ENCODE measurements at regions not wholly inside any gene's neighbourhood (a gene's known extent, or its start where the extent isn't known, plus 50 kb on each side); places are given as distances from the start of the nearest gene placed in this dataset.
"Not testable (repeated sequence)": the region's sequence is repeated elsewhere in the genome, so short reads cannot be mapped to it uniquely, and the experiment has no call there.

GRCh38 chr1:30164693-30165092 lies 558.7 kb downstream of the MATN1 start:
- no peak for DNase-seq

- no peak for DNase-seq
These were observed 560.8 kb downstream of the MATN1 start for GRCh38 chr1:30162565-30162964.

DNA sequence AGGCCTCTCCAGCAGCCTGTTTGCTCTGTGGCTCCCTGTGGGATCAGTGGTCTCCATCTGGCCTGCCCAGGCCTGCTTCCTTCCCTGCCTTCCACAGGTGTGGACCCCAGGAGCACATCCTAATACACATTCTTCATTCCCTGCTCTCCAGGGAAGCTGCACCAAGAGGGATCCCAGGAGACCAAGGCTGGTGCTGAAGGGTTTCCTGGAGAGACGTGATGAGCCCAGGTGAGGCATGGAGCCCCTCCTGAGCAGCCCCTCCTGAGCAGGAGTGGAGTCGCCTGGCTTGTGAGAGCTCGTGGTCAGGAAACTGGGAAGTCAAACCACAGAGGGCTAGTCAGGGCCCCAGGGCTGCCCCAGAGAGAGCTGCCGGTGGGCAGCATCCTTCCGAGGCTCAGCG lies 561.4 kb downstream of the MATN1 start:
- no peak for DNase-seq

DNA sequence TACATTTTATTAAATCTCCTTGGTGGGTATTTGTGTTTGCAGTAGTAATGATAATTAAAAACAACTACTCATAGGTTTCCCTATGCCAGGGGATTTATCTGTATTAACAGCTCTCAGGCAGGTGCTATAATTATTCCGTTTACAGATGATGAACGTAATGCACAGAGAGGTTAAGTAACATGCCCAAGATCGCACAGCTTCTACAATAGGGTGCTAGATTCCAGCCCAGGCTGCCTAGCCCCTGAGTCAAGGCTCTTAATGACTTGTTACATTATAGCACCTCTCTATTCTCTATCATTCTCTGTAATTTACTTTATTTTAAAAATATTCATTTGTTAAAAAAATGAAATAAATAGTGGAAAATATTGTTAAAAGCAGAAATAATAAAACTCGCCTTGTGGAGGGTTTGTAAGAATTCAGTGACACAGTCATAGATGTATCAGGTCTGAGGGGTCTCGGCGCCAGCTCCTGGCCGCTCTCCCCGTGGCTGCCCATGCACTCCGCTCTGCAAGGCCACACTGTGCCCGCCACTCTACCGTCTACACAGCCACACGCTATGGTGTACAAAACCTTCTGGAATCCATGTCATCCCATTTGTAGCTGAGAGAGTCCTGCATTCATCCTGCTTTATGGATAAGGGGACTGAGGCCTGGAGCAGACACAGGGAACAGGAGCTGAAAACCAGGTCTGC lies 562.2 kb downstream of the MATN1 start:
- DNase-seq = no peak

- DNase-seq = no peak
These were observed 564.4 kb downstream of the MATN1 start for GRCh38 chr1:30159015-30159414.

GRCh38 chr1:30155698-30156097 lies 567.7 kb downstream of the MATN1 start:
- not testable (repeated sequence) for DNase-seq

DNA sequence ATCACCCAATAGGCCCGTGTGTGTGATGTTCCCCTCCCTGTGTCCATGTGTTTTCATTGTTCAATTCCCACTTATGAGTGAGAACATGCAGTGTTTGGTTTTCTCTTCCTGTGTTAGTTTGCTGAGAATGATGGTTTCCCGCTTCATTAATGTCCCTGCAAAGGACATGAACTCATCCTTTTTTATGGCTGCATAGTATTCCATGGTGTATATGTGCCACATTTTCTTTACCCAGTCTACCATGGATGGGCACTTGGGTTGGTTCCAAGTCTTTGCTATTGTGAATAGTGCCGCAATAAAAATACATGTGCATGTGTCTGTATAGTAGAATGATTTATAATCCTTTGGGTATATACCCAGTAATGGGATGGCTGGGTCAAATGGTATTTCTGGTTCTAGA lies 568.1 kb downstream of the MATN1 start:
- not testable (repeated sequence) for DNase-seq

- no peak for DNase-seq
These were observed 569.5 kb downstream of the MATN1 start for GRCh38 chr1:30153743-30154449.

DNA sequence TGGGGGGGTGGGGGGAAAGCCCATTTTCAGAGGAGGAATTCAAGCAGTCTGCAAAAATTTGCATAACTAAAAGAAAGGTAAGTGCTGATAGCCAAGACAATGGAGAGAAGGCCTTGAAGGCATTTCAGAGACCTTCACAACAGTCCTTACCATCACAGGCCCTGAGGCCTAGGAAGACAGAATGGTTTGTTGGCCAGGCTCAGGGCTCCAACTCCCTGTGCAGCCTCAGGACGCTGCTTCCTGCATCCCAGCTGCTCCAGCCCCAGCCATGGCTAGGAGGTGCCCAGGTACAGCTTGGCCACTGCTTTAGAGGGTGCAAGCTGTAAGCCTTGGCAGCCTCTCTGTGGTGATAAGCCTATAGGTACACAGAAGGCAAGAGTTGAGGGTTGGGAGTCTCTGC lies 571.6 kb downstream of the MATN1 start:
- no peak for DNase-seq

DNA sequence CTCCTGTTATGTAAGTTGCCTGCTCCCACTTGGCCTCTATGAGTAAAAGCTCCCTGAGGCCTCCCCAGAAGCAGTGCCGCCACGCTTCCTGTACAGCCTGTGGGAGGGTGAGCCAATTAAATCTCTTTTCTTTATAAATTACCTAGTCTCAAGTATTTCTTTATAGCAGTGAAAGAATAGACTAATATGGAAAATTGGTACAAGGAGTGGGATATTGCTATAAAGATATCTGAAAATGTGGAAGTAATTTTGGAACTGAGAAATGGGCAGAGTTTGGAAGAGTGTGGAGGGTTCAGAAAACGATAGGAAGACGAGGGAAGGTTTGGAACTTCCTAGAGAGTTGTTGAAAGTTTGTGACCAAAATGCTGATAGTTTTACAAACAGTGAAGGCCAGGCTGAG lies 572.3 kb downstream of the MATN1 start:
- DNase-seq = no peak

- no peak for DNase-seq
These were observed 574.2 kb downstream of the MATN1 start for GRCh38 chr1:30149226-30149625.

DNA sequence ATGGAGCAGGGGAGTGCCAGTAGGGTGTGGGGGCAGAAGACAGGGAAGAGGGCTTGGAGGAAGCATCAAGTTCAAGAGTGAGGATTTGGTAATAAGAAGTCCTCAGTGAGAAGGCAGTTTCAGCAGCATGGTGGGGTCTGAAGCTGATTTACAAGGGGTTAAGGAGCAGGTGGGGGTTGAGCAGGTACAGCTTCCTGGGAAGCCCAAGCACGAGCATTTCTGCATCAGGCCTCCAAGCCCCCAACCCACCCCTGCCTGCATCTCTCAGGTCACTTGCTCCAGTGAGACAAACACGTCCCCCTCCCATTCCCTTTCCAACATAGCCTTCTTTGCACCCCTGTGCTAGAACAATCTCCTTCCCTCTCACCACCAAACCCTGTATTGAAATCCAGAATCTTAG lies 574.7 kb downstream of the MATN1 start:
- DNase-seq = no peak

DNA sequence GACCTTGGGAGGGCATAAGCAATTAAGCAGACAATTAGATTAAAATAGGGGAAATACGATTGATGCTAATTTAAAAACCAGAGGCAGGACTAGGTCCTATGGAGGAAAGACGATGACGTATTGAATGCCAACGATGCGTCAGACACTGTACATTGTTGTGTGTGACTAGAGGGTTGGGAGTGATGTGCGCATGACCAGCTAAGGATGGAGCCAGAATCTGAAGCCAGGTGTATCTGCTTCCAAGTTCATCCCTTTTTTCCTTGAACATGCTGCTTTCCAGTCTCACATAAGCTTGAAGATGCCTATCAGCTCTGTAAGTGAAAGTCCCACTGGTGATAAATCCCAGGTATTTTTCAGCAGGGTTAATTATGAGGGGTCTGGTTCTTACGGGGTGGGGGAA lies 576.2 kb downstream of the MATN1 start:
- no peak for DNase-seq

GRCh38 chr1:30146448-30146847 lies 576.9 kb downstream of the MATN1 start:
- DNase-seq = no peak

DNA sequence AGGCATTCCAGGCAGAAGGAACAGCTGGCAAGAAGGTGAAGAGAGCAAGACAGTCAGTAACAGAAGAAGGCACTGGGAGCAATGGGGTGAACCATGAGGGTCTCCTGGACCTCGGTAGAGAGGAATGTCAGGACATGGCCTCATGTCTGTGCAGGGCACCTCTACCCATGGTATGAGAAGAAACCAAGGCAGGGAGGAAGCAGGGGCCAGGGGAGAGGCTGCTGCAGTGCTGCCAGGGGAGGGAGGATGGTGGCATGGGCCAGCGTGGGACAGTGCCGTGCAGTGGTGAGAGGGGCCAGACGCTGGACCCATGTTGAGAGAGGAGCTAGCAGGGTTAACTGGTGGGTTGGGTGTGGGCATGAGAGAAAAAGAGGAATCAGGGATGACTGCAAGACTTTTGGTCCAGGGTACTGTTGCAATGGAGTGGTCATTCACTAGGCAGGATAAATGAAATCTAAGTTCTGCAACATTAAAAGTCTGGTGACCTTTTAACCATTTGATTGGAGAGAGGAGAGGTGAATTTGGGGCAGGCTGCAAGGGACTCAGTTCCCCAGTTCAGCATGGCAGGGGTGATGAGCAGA lies 577.6 kb downstream of the MATN1 start:
- DNase-seq = no peak

- no peak for DNase-seq
These were observed 578.6 kb downstream of the MATN1 start for GRCh38 chr1:30144831-30145230.

GRCh38 chr1:30143517-30143916 lies 579.9 kb downstream of the MATN1 start:
- no peak for DNase-seq

- DNase-seq = no peak
These were observed 582.8 kb downstream of the MATN1 start for GRCh38 chr1:30140566-30140965.

- no peak for DNase-seq
These were observed 584.5 kb downstream of the MATN1 start for GRCh38 chr1:30138891-30139290.

GRCh38 chr1:30137001-30137400 lies 586.4 kb downstream of the MATN1 start:
- DNase-seq = no peak

GRCh38 chr1:30135698-30136097 lies 587.7 kb downstream of the MATN1 start:
- DNase-seq = no peak

- DNase-seq = no peak
These were observed 588.7 kb downstream of the MATN1 start for GRCh38 chr1:30134466-30135217.

DNA sequence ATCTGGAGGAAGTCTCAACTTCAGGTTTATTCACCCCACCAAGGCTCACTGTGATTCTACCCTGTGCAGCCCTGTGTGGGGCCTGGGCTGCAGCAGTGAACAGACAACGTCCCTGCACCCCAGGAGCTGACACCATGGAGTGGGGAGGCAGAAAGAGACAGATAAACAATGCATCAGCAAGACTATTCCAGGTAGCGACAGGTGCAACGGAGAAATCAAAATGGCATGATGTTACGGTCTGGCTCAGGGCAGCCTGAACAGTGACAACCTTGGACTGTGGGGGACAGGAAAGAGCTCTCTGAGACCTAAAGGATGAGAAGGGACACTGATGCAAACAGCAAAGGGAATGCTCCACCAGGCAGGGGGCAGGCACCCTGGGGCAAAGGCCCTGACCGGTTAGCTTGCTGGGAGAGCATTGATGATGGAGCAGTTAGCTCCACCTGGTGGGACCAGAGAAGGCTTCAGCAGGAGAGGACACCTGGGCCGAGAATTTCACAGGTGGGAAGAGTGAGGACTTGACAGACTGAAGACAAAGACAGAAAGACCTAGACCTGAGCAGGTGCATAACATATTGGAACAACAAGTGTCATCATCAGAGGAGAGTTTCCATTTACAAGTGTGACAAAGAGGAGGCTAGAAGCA lies 589.9 kb downstream of the MATN1 start:
- no peak for DNase-seq

All from activated T-cell treated with anti-CD3 and anti-CD28 coated beads, Interleukin-2, amount 50 U/mL, for 48 hours (primary cell).